ENCODE measurements at regions not wholly inside any gene's neighbourhood (a gene's known extent, or its start where the extent isn't known, plus 50 kb on each side); places are given as distances from the start of the nearest gene placed in this dataset.

DNA sequence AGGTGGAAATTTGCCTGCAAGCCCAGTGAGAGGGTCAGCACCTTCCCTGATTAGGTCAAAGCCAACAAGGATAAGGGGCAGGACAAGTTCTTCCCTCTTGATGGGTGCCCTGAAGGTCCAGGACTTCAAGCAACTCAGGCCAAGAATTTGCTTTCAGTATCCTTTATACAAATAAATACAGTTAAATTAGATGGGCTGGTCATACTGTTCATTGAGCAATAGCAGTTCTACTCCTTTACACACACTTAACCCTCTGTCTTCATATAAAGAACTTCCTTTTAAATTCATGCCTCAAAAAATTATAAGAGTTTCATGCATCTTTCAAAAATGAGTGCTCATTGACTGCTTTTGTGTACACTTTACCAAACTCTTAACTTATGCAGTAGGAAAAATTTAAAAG lies 392.0 kb downstream of the SPRY1 start (continued):
- TF ChIP-seq, protein P1, sequence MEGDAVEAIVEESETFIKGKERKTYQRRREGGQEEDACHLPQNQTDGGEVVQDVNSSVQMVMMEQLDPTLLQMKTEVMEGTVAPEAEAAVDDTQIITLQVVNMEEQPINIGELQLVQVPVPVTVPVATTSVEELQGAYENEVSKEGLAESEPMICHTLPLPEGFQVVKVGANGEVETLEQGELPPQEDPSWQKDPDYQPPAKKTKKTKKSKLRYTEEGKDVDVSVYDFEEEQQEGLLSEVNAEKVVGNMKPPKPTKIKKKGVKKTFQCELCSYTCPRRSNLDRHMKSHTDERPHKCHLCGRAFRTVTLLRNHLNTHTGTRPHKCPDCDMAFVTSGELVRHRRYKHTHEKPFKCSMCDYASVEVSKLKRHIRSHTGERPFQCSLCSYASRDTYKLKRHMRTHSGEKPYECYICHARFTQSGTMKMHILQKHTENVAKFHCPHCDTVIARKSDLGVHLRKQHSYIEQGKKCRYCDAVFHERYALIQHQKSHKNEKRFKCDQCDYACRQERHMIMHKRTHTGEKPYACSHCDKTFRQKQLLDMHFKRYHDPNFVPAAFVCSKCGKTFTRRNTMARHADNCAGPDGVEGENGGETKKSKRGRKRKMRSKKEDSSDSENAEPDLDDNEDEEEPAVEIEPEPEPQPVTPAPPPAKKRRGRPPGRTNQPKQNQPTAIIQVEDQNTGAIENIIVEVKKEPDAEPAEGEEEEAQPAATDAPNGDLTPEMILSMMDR (IDR thresholded peaks at IDR 0.05), result no peak
- TF ChIP-seq, protein P2, sequence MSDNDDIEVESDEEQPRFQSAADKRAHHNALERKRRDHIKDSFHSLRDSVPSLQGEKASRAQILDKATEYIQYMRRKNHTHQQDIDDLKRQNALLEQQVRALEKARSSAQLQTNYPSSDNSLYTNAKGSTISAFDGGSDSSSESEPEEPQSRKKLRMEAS (IDR thresholded peaks at IDR 0.05; ENCODE audit: low read depth), result no peak
- TF ChIP-seq MXI1 (IDR thresholded peaks at IDR 0.05; ENCODE audit: low read depth, low read length) (no peak), JUND (IDR thresholded peaks at IDR 0.05) (no peak), RXRA (IDR thresholded peaks at IDR 0.05; ENCODE audit: borderline replicate concordance, low read depth) (no peak), SIN3A (IDR thresholded peaks at IDR 0.05; ENCODE audit: borderline replicate concordance, low read depth, low read length) (no peak), GATA2 (CRISPR knock-in tag; IDR thresholded peaks at IDR 0.05) (no peak)

DNA sequence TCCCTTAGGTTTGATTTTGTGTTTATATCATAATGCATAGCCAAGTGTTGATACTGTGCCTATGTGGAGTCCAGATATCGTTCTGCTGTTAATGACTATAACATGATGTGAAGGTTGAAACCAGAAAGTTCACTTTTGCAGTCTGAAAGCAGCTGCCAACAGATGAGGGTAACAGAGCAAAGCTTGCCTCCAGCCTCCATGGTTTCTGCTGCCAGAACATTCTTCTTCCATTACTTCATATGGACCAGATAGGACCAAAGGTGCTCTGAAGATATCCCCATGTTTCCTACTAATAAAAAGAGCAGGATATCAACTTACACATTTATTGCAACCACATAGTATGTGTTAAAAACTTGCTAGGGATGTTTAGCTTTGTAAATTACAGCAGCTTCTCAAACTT lies 394.1 kb downstream of the SPRY1 start:
- H3K9me3 ChIP-seq, result no peaks in the 10 kb centered on the region
- no peak overlapping the region for H3K9ac ChIP-seq
- H3K27me3 ChIP-seq (ENCODE audit: insufficient read depth), result no peaks in the 10 kb centered on the region
- no peak overlapping the region for H2AFZ ChIP-seq (ENCODE audit: low read depth)
- H3K79me2 ChIP-seq (ENCODE audit: insufficient read depth), result no peaks in the 10 kb centered on the region
- TF ChIP-seq, protein P2 (IDR thresholded peaks at IDR 0.05; ENCODE audit: low read depth), result no peak
- TF ChIP-seq GATA2 (CRISPR knock-in tag; IDR thresholded peaks at IDR 0.05) (no peak), JUND (IDR thresholded peaks at IDR 0.05) (no peak), CHD2 (IDR thresholded peaks at IDR 0.05; ENCODE audit: low read length, partially characterized antibody) (no peak)
- TF ChIP-seq, protein P3, sequence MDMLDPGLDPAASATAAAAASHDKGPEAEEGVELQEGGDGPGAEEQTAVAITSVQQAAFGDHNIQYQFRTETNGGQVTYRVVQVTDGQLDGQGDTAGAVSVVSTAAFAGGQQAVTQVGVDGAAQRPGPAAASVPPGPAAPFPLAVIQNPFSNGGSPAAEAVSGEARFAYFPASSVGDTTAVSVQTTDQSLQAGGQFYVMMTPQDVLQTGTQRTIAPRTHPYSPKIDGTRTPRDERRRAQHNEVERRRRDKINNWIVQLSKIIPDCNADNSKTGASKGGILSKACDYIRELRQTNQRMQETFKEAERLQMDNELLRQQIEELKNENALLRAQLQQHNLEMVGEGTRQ (IDR thresholded peaks at IDR 0.05; ENCODE audit: borderline replicate concordance, low read depth, low read length), result no peak
- ChIA-PET POLR2A (interaction anchor here (0.7 kb wide), 1 partner anchor 67 kb away, joined by 4 read pairs; no protein-coding TSS in a partner anchor), CTCF (interaction anchor here (0.7 kb wide), 1 partner anchor 12 kb away, joined by 3 read pairs; no protein-coding TSS in a partner anchor)
- no peaks in the 10 kb centered on the region for H3K9me2 ChIP-seq
- 80% methylated on average over 1 of the region's 1 CpG for WGBS (ENCODE audit: low lambda C conversion rate)
- DNase-seq, result no peak
- H4K20me1 ChIP-seq (ENCODE audit: insufficient read depth), result no peaks in the 10 kb centered on the region
- no peak overlapping the region for H3K27ac ChIP-seq (ENCODE audit: low read depth in 2 of 2, low read length in 1 of 2)
- no peaks in the 10 kb centered on the region for H3K4me1 ChIP-seq (ENCODE audit: control insufficient read depth in 1 of 2, insufficient read depth in 2 of 2, low read depth in 1 of 2, low read length in 1 of 2)
- no peak overlapping the region for H3K4me3 ChIP-seq (ENCODE audit: low read depth in 2 of 2, low read length in 1 of 2)
- H3K36me3 ChIP-seq (replicated peaks in 1 of 2; ENCODE audit: control insufficient read depth in 1 of 2, insufficient read depth in 2 of 2, low read length in 1 of 2), result no peaks in the 10 kb centered on the region
- no peaks in the 10 kb centered on the region for H3F3A ChIP-seq (replicated peaks; ENCODE audit: insufficient read depth)
- H3K4me2 ChIP-seq, result no peak overlapping the region

DNA sequence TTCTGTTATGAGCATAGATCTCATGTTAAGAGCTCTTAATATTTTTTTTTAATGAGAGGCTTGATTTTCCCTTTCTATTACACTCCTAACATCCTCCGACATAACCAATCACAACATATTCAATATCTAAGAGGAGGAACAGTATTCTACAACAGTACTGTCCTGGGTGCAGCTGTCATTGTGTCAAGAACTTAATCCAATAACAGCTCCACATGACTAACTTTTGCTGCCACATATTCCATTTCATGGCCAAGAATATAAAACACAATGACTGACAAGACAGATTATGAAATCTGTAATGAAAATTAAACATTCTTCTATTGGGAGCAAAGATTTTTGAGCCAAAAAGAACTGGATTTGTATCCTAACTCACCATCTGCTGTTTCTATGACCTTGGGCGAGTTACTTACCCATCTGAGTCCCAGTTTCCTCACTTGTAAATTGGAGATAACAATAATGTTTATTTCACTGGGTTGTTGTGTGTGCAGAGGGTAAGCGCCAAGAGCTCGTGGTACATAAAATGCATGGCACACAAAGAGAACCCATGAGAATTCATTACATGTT lies 405.6 kb downstream of the SPRY1 start:
- no peak overlapping the region for H2AFZ ChIP-seq (ENCODE audit: low read depth)
- 77% methylated on average over 4 of the region's 4 CpGs for WGBS (ENCODE audit: low lambda C conversion rate)
- H3K79me2 ChIP-seq (ENCODE audit: insufficient read depth), result no peaks in the 10 kb centered on the region
- no peak overlapping the region for H3K27ac ChIP-seq (ENCODE audit: low read depth in 2 of 2, low read length in 1 of 2)
- H3K4me2 ChIP-seq, result no peak overlapping the region
- POLR2A ChIA-PET, result no interaction called here
- CTCF ChIA-PET, result interaction anchor here (1.0 kb wide), 1 partner anchor 11 kb away, joined by 3 read pairs; no protein-coding TSS in a partner anchor
- no peak overlapping the region for H3K9ac ChIP-seq
- no peaks in the 10 kb centered on the region for H3K27me3 ChIP-seq (ENCODE audit: insufficient read depth)
- peaks cover 0 to 5% of the 10 kb centered on the region in 2 experiments for H3K4me1 ChIP-seq (ENCODE audit: control insufficient read depth in 1 of 2, insufficient read depth in 2 of 2, low read depth in 1 of 2, low read length in 1 of 2)
- H3F3A ChIP-seq (replicated peaks; ENCODE audit: insufficient read depth), result no peaks in the 10 kb centered on the region
- H3K9me3 ChIP-seq, result 0 out of 2 replicates have a peak, but pooled peaks cover 3% of the 10 kb centered on the region
- no peaks in the 10 kb centered on the region for H3K36me3 ChIP-seq (replicated peaks in 1 of 2; ENCODE audit: control insufficient read depth in 1 of 2, insufficient read depth in 2 of 2, low read length in 1 of 2)
- no peak for DNase-seq
- no peak overlapping the region for H3K4me3 ChIP-seq (ENCODE audit: low read depth in 2 of 2, low read length in 1 of 2)
- no peaks in the 10 kb centered on the region for H3K9me2 ChIP-seq
- TF ChIP-seq JUND (IDR thresholded peaks at IDR 0.05) (no peak), GABPA (IDR thresholded peaks at IDR 0.05; ENCODE audit: low read depth) (no peak), GATA2 (CRISPR knock-in tag; IDR thresholded peaks at IDR 0.05) (no peak)
- TF ChIP-seq, protein P4, sequence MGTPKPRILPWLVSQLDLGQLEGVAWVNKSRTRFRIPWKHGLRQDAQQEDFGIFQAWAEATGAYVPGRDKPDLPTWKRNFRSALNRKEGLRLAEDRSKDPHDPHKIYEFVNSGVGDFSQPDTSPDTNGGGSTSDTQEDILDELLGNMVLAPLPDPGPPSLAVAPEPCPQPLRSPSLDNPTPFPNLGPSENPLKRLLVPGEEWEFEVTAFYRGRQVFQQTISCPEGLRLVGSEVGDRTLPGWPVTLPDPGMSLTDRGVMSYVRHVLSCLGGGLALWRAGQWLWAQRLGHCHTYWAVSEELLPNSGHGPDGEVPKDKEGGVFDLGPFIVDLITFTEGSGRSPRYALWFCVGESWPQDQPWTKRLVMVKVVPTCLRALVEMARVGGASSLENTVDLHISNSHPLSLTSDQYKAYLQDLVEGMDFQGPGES (IDR thresholded peaks at IDR 0.05; ENCODE audit: low read depth, low read length), result no peak
- no peaks in the 10 kb centered on the region for H4K20me1 ChIP-seq (ENCODE audit: insufficient read depth)

Measured in SK-N-SH (cell line).